ENCODE measurements at regions not wholly inside any gene's neighbourhood (a gene's known extent, or its start where the extent isn't known, plus 50 kb on each side); places are given as distances from the start of the nearest gene placed in this dataset.

GRCh38 chr9:119689879-119690278 lies 320.6 kb upstream of the BRINP1 start:
- TF ChIP-seq, protein P1, sequence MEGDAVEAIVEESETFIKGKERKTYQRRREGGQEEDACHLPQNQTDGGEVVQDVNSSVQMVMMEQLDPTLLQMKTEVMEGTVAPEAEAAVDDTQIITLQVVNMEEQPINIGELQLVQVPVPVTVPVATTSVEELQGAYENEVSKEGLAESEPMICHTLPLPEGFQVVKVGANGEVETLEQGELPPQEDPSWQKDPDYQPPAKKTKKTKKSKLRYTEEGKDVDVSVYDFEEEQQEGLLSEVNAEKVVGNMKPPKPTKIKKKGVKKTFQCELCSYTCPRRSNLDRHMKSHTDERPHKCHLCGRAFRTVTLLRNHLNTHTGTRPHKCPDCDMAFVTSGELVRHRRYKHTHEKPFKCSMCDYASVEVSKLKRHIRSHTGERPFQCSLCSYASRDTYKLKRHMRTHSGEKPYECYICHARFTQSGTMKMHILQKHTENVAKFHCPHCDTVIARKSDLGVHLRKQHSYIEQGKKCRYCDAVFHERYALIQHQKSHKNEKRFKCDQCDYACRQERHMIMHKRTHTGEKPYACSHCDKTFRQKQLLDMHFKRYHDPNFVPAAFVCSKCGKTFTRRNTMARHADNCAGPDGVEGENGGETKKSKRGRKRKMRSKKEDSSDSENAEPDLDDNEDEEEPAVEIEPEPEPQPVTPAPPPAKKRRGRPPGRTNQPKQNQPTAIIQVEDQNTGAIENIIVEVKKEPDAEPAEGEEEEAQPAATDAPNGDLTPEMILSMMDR (conservative IDR thresholded peaks at IDR 0.05), result no peak
- no peak for TF ChIP-seq ZFX (IDR thresholded peaks at IDR 0.05)
